ENCODE measurements at regions not wholly inside any gene's neighbourhood (a gene's known extent, or its start where the extent isn't known, plus 50 kb on each side); places are given as distances from the start of the nearest gene placed in this dataset.

DNA sequence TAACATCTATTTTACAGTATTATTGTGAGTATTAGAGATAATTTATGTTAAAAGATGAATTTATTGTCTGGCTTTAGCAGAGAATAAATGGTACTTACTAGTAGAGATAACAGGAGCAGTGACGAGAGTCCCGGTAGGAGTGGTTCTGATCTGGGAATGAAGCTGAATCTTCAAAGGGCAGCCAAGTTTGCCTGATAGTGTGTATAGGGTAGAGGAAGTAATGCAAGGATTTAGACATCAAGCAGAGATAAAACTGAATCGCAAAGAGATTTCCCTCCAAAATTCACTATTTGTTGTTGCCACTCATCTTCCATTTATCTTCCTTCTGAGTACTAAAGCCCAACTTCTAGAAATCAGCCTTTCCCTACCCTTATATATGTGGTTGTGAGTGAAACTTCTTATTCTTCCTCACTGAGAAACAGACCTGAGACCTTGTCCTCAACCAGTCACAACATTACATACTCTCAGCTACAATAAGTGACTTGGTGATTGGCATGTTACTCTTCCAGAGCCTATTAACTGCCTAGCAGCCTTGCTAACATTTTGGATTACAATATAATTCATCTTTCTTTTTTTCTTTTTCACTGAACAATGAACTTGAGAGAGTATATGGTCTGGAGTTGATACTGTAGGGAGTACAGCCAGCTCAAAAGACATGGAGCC lies 692.7 kb upstream of the ZNF385D start:
- H2BK20ac ChIP-seq (ENCODE audit: low read length) = no peak overlapping the region
- H3K79me2 ChIP-seq (ENCODE audit: control insufficient read depth in 1 of 2, insufficient read depth in 2 of 2, low read length in 2 of 2) = no peaks in the 10 kb centered on the region
- H4K91ac ChIP-seq (replicated peaks; ENCODE audit: insufficient read length, low read length) = no peak overlapping the region
- H2BK5ac ChIP-seq (ENCODE audit: low read depth, low read length) = no peak overlapping the region
- no peak for TF ChIP-seq SUZ12 (IDR thresholded peaks at IDR 0.05; ENCODE audit: low read length)
- no peak for TF ChIP-seq HDAC6 (IDR thresholded peaks at IDR 0.05; ENCODE audit: low read depth, low read length)
- TF ChIP-seq CREB1 (IDR thresholded peaks at IDR 0.05) = no peak
- no peak for TF ChIP-seq SP2 (IDR thresholded peaks at IDR 0.05; ENCODE audit: low read length)
- TF ChIP-seq KDM1A (IDR thresholded peaks at IDR 0.05; ENCODE audit: borderline replicate concordance, low read length) = no peak
- TF ChIP-seq NRF1 (IDR thresholded peaks at IDR 0.05; ENCODE audit: low read depth, low read length) = no peak
- no peak for TF ChIP-seq BRCA1 (IDR thresholded peaks at IDR 0.05; ENCODE audit: low read depth, low read length)
- H3K9me3 ChIP-seq (ENCODE audit: insufficient read depth in 2 of 2, low read depth in 1 of 2, low read length in 1 of 2) = no peaks in the 10 kb centered on the region
- POLR2A ChIA-PET (ENCODE audit: partially characterized antibody) = no interaction called here
- no peak overlapping the region for H2AK5ac ChIP-seq (ENCODE audit: low read depth, low read length)
- H3K4me1 ChIP-seq (replicated peaks in 1 of 4; ENCODE audit: control insufficient read depth in 3 of 4, insufficient read depth in 4 of 4, low read length in 3 of 4) = no peaks in the 10 kb centered on the region
- no peak overlapping the region for H3K56ac ChIP-seq (replicated peaks; ENCODE audit: insufficient read length, low read depth, low read length)
- 92% methylated on average over 3 of the region's 3 CpGs; no CpG with 5 or more reads in 1 of the 2 experiments for WGBS, 2 experiments (ENCODE audit: extremely low coverage in 1 of 2, insufficient coverage in 1 of 2, insufficient read length in 1 of 2, insufficient replicate concordance in 2 of 2, low coverage in 1 of 2, low lambda C conversion rate in 2 of 2, missing lambda C conversion rate in 1 of 2)
- no peak overlapping the region for H3K27ac ChIP-seq (ENCODE audit: low read depth, low read length)
- H3K23me2 ChIP-seq (ENCODE audit: low read depth, low read length) = no peaks in the 10 kb centered on the region
- H3K4ac ChIP-seq (replicated peaks; ENCODE audit: insufficient read length, low read depth, low read length) = no peak overlapping the region
- CTCF ChIA-PET (ENCODE audit: partially characterized antibody) = no interaction called here
- H3K79me1 ChIP-seq (ENCODE audit: low read depth, low read length) = no peaks in the 10 kb centered on the region
- no peaks in the 10 kb centered on the region for H3K27me3 ChIP-seq (replicated peaks in 1 of 4; ENCODE audit: control insufficient read depth in 3 of 4, extremely low read depth in 1 of 4, insufficient read depth in 3 of 4, low read length in 3 of 4)
- H3K14ac ChIP-seq (ENCODE audit: insufficient read length) = no peak overlapping the region
- DNase-seq (ENCODE audit: low read depth in 1 of 2, low spot score in 2 of 2) (no peak), FAIRE-seq (no peak)
- H2BK15ac ChIP-seq (ENCODE audit: low read length) = no peak overlapping the region
- no peak overlapping the region for H3K23ac ChIP-seq (ENCODE audit: insufficient read length)
- H3K36me3 ChIP-seq (ENCODE audit: control insufficient read depth in 2 of 4, insufficient read depth in 4 of 4, low read length in 3 of 4) = no peaks in the 10 kb centered on the region
- no peak overlapping the region for H3K18ac ChIP-seq (ENCODE audit: extremely low read depth, low read length)
- no peak overlapping the region for H3K4me2 ChIP-seq (ENCODE audit: insufficient read depth in 1 of 2, low read depth in 2 of 2, low read length in 2 of 2)
- H2BK12ac ChIP-seq (ENCODE audit: low read depth, low read length) = no peak overlapping the region
- H4K20me1 ChIP-seq (replicated peaks in 1 of 2; ENCODE audit: control insufficient read depth in 1 of 2, insufficient read depth in 2 of 2, low read length in 2 of 2) = no peaks in the 10 kb centered on the region
- H2AFZ ChIP-seq (ENCODE audit: low read length) = 0 out of 2 replicates have a peak overlapping the region, but pooled peaks have one; percentile 17
- H2BK120ac ChIP-seq (replicated peaks; ENCODE audit: low read depth, low read length) = no peak overlapping the region
- no peak overlapping the region for H4K8ac ChIP-seq (ENCODE audit: extremely low read depth, insufficient read depth, low read length)
- no peak overlapping the region for H4K5ac ChIP-seq (ENCODE audit: insufficient read length, low read depth, low read length)
- no peak overlapping the region for H3K9ac ChIP-seq (replicated peaks in 1 of 4; ENCODE audit: extremely low read depth in 1 of 4, low read depth in 3 of 4, low read length in 3 of 4)
- H3K4me3 ChIP-seq (ENCODE audit: extremely low read depth in 1 of 4, insufficient read depth in 2 of 4, low read depth in 3 of 4, low read length in 4 of 4) = no peak overlapping the region

All from H1 (cell line).